Epithelial cell of proximal tubule (primary cell): ENCODE measurements at regions not wholly inside any gene's neighbourhood (a gene's known extent, or its start where the extent isn't known, plus 50 kb on each side); places are given as distances from the start of the nearest gene placed in this dataset.

ENCODE experiments used
- DNase-seq: peaks from one replicate; pipeline ENCODE4 v3.0.0-alpha.2; 2011; ENCODE audit warnings: low read depth
- H3K4me3 ChIP-seq: 2 replicates; pipeline ENCODE4 v1.5.1; 2011; ENCODE audit warnings: low read depth, mild to moderate bottlenecking, low read length
- TF ChIP-seq, protein P1 (sequence below): conservative IDR thresholded peaks from 2 replicates; pipeline ENCODE4 v1.5.1; 2012; ENCODE audit warnings: low read depth, mild to moderate bottlenecking, low read length

DNA sequence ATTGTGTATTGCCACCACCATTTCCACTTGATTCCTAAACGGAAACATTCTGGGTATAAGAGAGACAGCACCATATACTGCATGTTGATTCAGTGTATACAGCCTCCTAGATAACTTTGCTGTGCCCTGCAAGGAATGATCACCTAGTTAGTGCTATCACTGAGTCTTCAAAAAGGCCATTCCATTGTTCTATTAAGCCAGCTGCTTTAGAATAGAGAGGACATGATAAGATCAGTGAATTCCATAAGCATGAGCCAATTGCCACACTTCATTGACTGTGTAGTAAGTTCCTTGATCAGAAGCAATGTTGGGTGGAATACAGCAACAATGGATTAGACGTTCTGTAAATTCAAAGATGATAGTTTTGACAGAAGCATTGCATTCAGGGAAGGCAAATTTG is 1047.3 kb downstream of the PCDH18 start:
- DNase-seq, result no peak
- TF ChIP-seq, protein P1, sequence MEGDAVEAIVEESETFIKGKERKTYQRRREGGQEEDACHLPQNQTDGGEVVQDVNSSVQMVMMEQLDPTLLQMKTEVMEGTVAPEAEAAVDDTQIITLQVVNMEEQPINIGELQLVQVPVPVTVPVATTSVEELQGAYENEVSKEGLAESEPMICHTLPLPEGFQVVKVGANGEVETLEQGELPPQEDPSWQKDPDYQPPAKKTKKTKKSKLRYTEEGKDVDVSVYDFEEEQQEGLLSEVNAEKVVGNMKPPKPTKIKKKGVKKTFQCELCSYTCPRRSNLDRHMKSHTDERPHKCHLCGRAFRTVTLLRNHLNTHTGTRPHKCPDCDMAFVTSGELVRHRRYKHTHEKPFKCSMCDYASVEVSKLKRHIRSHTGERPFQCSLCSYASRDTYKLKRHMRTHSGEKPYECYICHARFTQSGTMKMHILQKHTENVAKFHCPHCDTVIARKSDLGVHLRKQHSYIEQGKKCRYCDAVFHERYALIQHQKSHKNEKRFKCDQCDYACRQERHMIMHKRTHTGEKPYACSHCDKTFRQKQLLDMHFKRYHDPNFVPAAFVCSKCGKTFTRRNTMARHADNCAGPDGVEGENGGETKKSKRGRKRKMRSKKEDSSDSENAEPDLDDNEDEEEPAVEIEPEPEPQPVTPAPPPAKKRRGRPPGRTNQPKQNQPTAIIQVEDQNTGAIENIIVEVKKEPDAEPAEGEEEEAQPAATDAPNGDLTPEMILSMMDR, result no peak
- no peak overlapping the region for H3K4me3 ChIP-seq

DNA sequence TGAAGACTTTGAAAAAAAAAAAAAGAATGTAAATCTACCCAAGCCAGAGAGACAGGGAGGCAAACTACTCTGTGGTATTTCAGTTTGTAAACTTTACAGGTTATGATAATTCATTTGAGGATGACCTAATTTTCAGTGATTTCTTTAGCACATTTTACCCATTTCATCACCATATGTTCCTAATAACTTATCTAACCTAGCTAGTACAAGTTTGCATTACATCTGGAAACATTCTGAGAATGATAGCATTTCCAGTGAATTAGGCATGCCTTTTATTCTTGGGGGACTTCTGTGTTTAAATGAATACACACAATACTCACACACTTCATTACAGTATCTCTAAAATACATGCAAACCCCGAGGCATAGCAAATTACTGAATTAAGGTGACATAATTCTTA is 1055.5 kb downstream of the PCDH18 start:
- H3K4me3 ChIP-seq, result no peak overlapping the region
- TF ChIP-seq, protein P1, result no peak
- DNase-seq, result no peak

DNA sequence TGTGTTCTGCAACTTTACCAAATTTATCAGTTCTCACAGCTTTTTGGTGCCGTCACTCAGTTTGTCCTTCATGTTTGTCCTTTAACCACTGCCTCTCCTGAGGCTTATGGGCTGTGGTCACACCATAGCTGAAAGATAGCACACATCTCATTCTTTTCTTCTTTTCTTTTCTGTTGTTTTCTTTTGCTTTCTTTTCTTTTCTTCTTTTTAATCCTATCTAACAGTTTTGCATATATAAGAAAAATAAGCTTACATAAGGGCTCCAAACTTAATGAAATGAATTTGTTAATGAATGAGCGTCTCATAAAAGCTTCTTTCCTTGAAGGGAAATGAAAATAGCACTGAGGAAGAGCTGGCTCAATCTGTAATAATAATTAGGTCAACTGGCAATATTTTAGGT is 1061.2 kb downstream of the PCDH18 start:
- DNase-seq, result no peak
- no peak overlapping the region for H3K4me3 ChIP-seq
- TF ChIP-seq, protein P1, result no peak

DNA sequence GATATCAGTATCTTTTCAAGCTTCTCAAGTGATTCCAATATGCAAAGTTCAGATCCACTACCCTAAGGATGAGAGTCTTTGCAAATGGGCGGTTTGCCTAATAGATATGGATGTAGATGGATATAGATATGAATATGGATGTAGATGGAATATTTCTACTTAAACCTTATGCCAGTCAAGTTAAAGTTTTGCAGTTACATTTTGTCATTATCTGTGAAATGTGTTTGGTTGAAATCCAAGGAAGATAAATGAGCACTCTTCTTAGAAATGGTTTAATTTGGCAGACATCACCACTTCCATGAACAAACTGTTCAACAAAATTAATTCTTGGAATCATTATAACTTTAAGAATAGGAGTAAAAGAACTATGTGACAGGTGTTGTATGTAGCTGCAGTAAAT is 1066.6 kb downstream of the PCDH18 start:
- DNase-seq, result no peak
- no peak overlapping the region for H3K4me3 ChIP-seq
- TF ChIP-seq, protein P1, result no peak

DNA sequence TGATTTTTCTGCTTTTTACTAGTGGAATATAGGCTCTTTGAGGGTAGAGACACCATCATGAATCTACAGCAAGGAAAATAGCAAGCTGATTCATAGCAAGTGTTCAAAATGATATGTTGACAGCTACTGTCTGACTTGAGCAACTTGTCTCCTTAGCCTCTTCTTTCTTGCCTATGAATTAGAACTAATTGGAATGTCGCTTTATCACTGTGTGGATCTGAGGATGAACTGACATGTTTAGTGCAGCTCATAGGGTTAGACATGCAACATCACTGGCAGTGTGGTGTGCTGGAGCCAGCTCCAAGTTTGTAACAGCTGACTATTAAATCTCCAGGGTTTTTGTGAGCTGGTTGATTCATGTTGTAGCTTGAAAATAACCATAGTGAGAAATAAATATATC is 1068.4 kb downstream of the PCDH18 start:
- TF ChIP-seq, protein P1, result no peak
- H3K4me3 ChIP-seq, result no peak overlapping the region
- DNase-seq, result no peak

DNA sequence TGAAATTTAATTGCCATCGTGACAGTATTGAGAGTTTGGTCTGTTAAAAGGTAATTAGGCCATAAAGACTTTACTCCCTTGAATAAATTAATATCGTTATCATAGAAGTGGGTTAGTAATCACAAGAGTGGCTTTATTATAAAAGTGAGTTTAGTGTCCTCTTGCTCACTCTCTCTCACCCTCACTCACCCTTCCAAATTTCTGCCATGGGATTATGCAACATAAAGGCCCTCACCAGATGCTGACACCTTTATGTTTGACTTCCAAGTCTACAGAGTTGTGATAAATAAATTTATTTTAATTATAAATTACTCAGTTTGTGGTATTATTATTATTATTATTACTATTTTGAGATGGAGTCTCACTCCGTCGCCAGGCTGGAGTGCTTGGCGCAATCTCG is 1070.8 kb downstream of the PCDH18 start:
- TF ChIP-seq, protein P1, result no peak
- DNase-seq, result no peak

DNA sequence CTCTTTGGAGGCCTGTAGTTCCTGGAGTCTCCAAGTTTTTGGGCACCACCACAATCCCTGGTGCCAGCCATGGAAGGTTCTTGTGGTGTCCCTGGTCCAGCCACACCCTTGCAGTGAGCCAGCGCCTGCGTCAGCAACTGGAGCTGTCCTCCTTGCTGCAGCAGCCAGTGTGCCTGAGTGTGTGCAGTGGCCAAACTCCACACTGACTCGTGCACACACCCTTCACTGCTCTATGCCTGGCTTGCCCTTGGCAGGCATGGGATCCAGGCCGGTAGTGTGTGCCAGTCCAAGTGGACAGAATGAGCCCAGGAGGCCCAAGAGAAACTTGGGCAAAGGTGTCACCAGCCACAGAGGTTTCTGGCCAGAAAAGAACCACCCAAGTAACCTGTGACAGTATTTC is 1074.0 kb downstream of the PCDH18 start:
- TF ChIP-seq, protein P1, result no peak
- DNase-seq, result no peak
- H3K4me3 ChIP-seq, result no peak overlapping the region

More for the DNA sequence above, 1070.8 kb downstream of the PCDH18 start:
- no peak overlapping the region for H3K4me3 ChIP-seq
